ENCODE measurements at regions not wholly inside any gene's neighbourhood (a gene's known extent, or its start where the extent isn't known, plus 50 kb on each side); places are given as distances from the start of the nearest gene placed in this dataset.

DNA sequence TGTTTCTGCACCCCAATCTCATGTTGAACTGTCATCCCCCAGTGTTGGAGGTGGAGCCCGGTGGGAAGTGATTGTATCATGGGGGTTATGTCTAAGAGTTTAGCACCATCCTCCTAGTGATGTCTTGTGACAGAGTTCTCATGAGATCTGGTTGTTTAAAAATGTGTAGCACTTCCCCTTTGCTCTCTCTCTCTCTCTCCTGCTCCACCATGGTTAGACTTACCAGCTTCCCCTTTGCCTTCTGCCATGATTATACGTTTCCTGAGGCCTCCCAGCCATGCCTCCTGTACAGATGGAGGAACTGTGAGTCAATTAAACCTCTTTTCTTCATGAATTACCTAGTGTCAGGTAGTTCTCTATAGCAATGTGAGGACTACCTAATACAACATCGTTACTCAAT lies 396.9 kb upstream of the LRATD1 start:
- no peak for DNase-seq

- no peak for DNase-seq
Measured at GRCh38 chr2:14237902-14238301, 394.6 kb upstream of the LRATD1 start.

DNA sequence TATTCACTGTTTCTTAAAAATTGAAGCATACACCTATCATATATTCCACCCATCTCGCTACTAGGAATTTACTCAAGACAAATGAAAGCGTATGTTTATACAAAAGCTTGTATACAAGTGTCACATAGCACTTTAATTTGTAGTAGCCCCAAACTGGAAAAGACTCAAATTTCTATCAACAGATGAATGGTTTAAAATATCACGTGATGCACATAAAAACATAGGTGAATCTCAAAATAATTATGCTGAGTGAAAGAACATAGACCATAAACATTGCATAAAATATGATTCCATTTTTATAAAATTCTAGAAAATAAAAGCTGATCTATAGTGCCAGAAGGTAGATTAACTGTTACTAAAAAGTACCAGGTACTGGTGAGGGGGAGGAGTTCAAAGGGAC lies 392.9 kb upstream of the LRATD1 start:
- no peak for DNase-seq

DNA sequence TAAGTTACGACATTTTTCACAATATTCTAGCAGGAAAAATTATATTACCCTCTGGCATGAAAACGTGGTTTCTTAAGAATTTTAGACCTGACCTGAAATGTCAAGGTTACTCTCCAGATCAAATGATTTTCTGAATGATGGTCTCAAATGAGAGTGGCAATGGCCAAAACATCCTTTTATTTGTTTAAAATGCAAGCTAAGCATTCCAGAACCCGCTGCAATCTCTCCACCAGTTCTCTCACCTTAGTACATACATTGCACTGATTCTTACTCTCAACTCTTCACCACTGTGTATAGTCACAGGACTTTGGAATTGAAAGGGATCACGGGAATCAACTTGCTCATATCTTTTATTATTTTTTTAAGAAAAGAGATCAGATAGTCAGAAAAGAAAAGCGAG lies 391.6 kb upstream of the LRATD1 start:
- no peak for DNase-seq

DNA sequence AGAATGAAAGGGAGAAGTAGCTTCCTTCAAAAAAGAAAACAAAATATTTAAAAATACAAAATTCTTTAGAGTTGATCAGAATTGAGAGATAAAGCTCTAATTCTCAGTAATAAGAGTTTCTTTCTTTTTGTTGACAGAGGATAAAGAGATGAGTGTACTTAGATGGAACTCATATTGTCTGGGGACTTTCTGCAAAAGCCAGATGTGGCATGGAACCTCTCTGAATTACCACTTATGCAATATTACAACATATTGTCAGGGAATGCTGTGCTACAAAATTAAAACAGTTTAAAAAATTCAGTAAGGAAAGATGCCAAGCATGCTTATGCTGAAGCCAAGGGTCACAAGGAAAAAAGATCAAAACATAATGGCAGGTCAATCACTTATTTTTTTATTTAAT lies 386.6 kb upstream of the LRATD1 start:
- no peak for DNase-seq

- DNase-seq: no peak
Measured at GRCh38 chr2:14255135-14255820, 377.2 kb upstream of the LRATD1 start.

- DNase-seq: no peak
Measured at GRCh38 chr2:14256890-14257289, 375.6 kb upstream of the LRATD1 start.

DNA sequence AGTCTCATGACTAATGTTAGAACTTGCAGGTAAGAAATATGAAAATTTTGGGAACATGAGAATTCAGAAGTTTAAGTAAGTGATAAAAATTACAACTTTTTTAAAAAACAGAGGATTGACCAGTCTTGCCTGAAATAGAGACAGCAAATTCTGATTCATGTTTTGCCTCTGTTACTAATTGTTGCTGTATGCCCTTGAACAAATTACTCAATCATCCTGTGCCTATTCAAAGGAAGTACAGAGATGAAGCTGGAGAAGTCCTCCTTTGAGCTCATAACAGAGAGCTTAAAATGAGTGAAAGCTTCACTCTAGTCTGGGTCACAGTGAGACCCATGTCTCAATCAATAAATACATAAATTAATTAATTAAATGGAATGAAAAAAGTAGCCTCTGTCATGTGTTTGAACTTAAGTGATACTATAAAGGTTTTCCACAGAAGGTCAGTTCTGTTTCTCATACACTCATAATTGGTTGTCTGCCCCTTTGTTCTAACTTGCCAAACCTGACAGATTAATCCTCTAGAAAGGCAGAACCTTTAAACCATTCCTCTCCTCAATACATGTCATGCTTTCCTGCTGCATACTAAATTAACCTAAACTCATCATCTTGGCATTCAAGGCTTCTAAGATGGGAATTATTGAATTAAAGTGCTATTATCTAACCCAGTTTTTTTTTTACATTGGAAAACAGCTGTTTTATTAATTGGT lies 374.6 kb upstream of the LRATD1 start:
- no peak for DNase-seq

DNA sequence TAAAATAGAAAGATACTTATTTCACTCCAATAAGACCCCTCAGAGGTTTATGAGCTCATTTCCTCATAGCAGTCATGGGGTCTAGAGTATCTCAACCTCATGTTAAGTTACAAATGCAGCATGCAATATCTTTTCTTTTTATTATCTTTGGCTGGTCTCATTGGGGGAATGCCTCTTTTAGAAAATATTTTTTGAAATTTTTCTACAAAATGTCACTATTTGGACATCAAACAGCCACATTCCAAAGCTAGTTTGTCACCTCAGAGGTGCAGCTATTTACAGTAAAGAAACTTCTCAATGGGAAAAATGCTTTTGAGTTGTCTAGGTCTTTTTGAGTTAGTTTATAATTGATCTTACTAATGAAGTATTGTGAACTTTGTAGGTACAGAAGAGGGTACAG lies 370.7 kb upstream of the LRATD1 start:
- DNase-seq: no peak

DNA sequence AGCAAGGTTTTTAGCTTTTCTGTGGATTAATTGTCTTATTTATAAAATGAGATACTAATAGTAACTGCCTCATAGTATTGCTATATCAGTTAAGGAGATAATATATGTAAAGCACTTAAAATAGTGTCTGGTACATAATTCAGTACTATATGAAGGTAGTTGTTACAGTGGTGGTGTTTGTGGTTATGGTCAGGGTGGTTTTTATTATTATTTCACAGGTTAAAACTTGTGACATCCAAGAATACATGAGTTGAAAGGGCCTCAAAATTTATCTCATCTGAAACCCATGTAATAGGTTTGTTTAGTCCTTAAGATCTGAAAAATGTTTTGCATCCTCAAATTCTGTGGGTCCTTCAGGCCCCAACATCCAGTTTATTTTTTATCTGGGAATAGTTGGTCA lies 369.5 kb upstream of the LRATD1 start:
- no peak for DNase-seq

DNA sequence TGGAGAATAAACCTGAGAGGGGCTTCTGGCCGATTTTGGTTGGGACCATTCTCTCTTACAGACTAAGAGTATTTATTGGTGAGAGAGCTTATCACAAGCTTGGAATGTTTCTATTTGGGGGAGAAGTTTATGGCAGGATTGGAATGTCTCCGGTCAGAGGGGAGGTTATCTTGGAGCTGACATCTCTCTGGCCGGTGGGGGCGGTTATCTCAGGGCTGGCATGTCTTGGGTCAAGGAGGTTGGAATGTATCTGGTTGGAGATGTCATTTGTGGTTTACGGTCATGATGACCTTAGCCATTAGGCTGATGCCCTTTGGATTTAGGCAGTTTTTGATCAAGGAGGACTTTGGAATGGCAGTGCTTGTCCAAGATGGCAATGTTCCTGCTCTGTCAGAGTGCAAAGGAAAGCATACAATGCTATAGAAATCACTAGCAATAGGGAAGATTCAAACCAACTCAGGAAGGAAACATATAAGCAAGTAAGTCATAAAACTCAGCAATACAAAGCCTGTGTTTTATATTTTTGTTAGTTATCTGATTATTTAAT lies 362.4 kb upstream of the LRATD1 start:
- DNase-seq: no peak

- no peak for DNase-seq
Measured at GRCh38 chr2:14272396-14273075, 360.0 kb upstream of the LRATD1 start.

GRCh38 chr2:14273650-14274049 lies 358.9 kb upstream of the LRATD1 start:
- no peak for DNase-seq

DNA sequence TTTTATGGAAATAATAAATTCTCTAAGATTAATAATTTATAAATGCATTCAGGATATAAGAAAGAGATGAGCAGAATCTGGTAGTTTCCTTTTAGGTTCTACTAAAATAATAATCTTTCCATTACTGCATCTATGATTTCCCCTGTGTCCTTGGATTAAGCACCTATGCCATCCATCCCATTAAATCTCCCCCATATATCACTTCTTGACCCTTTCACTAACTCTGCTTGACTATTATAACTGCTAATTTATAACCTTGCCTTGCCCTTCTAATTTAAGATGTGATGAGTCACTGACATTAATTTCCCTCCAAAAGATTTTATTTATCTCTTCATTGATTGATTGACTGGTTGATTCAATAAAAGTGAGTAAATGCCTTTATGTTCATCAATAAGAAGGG lies 348.3 kb upstream of the LRATD1 start:
- no peak for DNase-seq

DNA sequence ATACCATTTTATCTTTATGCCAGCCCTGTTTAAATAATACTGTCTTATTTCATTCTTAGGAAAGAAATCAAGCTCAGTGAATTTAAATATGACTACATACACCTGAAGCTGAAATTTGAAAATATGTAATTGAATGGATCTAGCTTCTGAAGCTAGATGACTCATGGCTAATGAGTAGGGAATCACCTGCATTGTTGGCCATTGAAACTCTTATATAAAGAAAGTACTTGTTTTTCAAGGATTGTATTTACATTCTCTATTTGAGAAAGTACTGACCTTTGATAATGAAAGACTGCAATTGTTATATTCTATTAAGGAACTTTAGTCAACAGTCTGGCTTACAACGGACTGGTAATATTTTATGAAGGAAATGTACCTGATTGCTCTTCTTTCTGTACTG lies 346.7 kb upstream of the LRATD1 start:
- DNase-seq: peak; percentile 20

GRCh38 chr2:14288016-14288415 lies 344.5 kb upstream of the LRATD1 start:
- DNase-seq: no peak

- no peak for DNase-seq
Measured at GRCh38 chr2:14292964-14293363, 339.6 kb upstream of the LRATD1 start.

- DNase-seq: no peak
Measured at GRCh38 chr2:14297340-14297739, 335.2 kb upstream of the LRATD1 start.

GRCh38 chr2:14297906-14298305 lies 334.6 kb upstream of the LRATD1 start:
- DNase-seq: no peak

DNA sequence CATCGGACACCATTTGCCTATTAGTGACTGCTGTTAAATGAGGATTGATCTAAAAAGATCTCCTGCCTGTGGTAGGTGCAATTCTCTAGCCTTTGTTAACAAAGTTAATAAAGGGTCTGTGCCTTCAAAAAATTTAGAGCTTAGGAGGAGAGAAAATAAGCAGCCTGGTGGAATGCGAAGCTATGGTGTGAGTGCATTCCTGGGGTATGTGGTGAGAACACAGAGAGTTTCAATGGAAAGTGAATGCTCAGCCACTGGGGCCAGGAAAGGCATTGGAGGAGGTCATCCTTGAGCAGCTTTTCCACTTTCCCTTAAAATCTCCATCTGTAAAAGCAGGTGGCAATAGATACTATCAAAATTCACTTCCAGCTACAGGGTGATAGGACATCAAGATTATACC lies 331.2 kb upstream of the LRATD1 start:
- no peak for DNase-seq

- DNase-seq: no peak
Measured at GRCh38 chr2:14303366-14304115, 329.0 kb upstream of the LRATD1 start.

- DNase-seq: no peak
Measured at GRCh38 chr2:14304326-14304725, 328.2 kb upstream of the LRATD1 start.

DNA sequence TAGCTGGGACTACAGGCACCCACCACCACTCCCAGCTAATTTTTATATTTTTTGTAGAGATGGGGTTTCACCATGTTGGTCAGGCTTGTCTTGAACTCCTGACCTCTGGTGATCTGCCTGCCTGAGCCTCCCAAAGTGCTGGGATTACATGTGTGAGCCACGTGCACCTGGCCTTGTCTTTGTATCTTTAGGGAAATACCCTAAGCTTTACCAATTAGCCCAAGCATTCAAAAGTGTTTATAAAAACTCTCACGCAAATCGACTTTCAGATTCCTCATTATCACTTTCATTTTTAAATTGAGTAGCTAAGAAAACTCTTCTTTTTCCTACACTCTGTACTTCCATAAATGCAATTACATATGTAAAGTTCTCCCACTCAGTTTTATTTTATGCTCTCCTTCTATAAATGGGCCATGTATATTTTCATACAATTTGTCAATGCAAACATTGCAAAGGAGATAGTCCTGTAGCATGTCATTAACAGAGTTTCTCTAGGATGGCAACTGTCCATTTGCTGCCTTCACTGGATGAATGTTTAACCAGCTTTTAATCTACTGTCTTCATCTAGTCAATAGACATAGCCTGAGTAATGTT lies 326.2 kb upstream of the LRATD1 start:
- no peak for DNase-seq
